Thyroid gland (tissue), 4 donors: ENCODE measurements at regions not wholly inside any gene's neighbourhood (a gene's known extent, or its start where the extent isn't known, plus 50 kb on each side); places are given as distances from the start of the nearest gene placed in this dataset.

Experiments
- POLR2A ChIP-seq, 2 donors: fragments of 450-650 bp; IDR thresholded peaks; one replicate each; pipeline ENCODE4 v1.6.1; 2017; ENCODE audit warnings: antibody characterized with exemption in 2 of 2, mild to moderate bottlenecking in 2 of 2, moderate library complexity in 1 of 2
- TF ChIP-seq, protein P1 (sequence below), 6 experiments: fragments of 200-600 bp in 3 of 6; fragments of 450-650 bp in 3 of 6; sonication (generic) in 3 of 6; IDR thresholded peaks; one replicate each; pipeline ENCODE4 v1.5.1; 2016 to 2019; ENCODE audit warnings: antibody characterized with exemption in 6 of 6, mild to moderate bottlenecking in 2 of 6, inconsistent platforms in 1 of 6, moderate library complexity in 1 of 6

- TF ChIP-seq, protein P1, sequence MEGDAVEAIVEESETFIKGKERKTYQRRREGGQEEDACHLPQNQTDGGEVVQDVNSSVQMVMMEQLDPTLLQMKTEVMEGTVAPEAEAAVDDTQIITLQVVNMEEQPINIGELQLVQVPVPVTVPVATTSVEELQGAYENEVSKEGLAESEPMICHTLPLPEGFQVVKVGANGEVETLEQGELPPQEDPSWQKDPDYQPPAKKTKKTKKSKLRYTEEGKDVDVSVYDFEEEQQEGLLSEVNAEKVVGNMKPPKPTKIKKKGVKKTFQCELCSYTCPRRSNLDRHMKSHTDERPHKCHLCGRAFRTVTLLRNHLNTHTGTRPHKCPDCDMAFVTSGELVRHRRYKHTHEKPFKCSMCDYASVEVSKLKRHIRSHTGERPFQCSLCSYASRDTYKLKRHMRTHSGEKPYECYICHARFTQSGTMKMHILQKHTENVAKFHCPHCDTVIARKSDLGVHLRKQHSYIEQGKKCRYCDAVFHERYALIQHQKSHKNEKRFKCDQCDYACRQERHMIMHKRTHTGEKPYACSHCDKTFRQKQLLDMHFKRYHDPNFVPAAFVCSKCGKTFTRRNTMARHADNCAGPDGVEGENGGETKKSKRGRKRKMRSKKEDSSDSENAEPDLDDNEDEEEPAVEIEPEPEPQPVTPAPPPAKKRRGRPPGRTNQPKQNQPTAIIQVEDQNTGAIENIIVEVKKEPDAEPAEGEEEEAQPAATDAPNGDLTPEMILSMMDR (IDR thresholded peaks at IDR 0.05), result peak; percentile 55 to 90 (median 83)
- TF ChIP-seq POLR2A (IDR thresholded peaks at IDR 0.05), result no peak
Measured at GRCh38 chr6:122530440-122531046, 58.9 kb upstream of the SERINC1 start.
